KMS-11 (cell line): ENCODE measurements at regions not wholly inside any gene's neighbourhood (a gene's known extent, or its start where the extent isn't known, plus 50 kb on each side); places are given as distances from the start of the nearest gene placed in this dataset.

Experiments used
- H2AFZ ChIP-seq: fragments of 200-600 bp; sonication (generic); 2 replicates; pipeline ENCODE4 v1.6.1; 2016; ENCODE audit warnings: antibody characterized with exemption, mixed run types, low read depth
- H3K27ac ChIP-seq: fragments of 200-600 bp; sonication (generic); 2 replicates; pipeline ENCODE4 v1.6.1; 2016; ENCODE audit warnings: mild to moderate bottlenecking, mixed run types
- H3K27me3 ChIP-seq: fragments of 200-600 bp; sonication (generic); 2 replicates; pipeline ENCODE4 v1.6.1; 2017; ENCODE audit warnings: mild to moderate bottlenecking, low read depth, mixed run types, moderate library complexity; ENCODE audit not compliant: insufficient read depth
- H3K36me3 ChIP-seq: fragments of 200-600 bp; sonication (generic); 2 replicates; pipeline ENCODE4 v1.6.1; 2017; ENCODE audit warnings: mild to moderate bottlenecking, mixed run types; ENCODE audit not compliant: insufficient read depth
- H3K4me1 ChIP-seq: fragments of 200-600 bp; sonication (generic); 2 replicates; pipeline ENCODE4 v1.6.1; 2016; ENCODE audit warnings: mild to moderate bottlenecking, low read depth, mixed run types; ENCODE audit not compliant: poor library complexity, severe bottlenecking
- H3K4me2 ChIP-seq: fragments of 200-600 bp; sonication (generic); 2 replicates; pipeline ENCODE4 v1.7.0; 2016; ENCODE audit warnings: mild to moderate bottlenecking, mixed run types
- H3K4me3 ChIP-seq: fragments of 200-600 bp; sonication (generic); IDR thresholded peaks from 2 replicates; pipeline ENCODE4 v1.6.1; 2017; ENCODE audit warnings: low read depth, low read length, mixed read lengths; ENCODE audit not compliant: insufficient read depth
- H3K79me2 ChIP-seq: fragments of 200-600 bp; sonication (generic); 2 replicates; pipeline ENCODE4 v1.6.1; 2016; ENCODE audit warnings: low read depth, mixed run types; ENCODE audit not compliant: insufficient read depth
- H3K9ac ChIP-seq: fragments of 200-600 bp; sonication (generic); 2 replicates; pipeline ENCODE4 v1.6.1; 2016; ENCODE audit warnings: mild to moderate bottlenecking, mixed run types
- H4K20me1 ChIP-seq: fragments of 200-600 bp; sonication (generic); 2 replicates; pipeline ENCODE4 v1.6.1; 2016; ENCODE audit warnings: mild to moderate bottlenecking, mixed run types; ENCODE audit not compliant: insufficient read depth
- CTCF ChIP-seq: fragments of 200-600 bp; sonication (generic); conservative IDR thresholded peaks from 2 replicates; pipeline ENCODE4 v1.6.1; 2017; ENCODE audit warnings: low read depth, mild to moderate bottlenecking, antibody characterized with exemption, low read length, moderate library complexity, mixed read lengths

- Histone ChIP-seq H3K9ac (no peak overlapping the region; the same call in 1 of the 2 replicates), H3K4me3 (no peak overlapping the region), H3K27me3 (peaks cover 21% of the 10 kb centered on the region), H2AFZ (no peak overlapping the region), H4K20me1 (no peaks in the 10 kb centered on the region), H3K4me2 (peak overlapping the region; percentile 74), H3K79me2 (no peaks in the 10 kb centered on the region), H3K36me3 (no peaks in the 10 kb centered on the region), H3K4me1 (peaks cover 64% of the 10 kb centered on the region), H3K27ac (no peak overlapping the region)
- TF ChIP-seq CTCF = no peak
Measured at GRCh38 chr1:212162635-212163034, 122.6 kb upstream of the PPP2R5A start.

- H3K79me2 ChIP-seq = no peaks in the 10 kb centered on the region
- no peak overlapping the region for H3K4me3 ChIP-seq
- no peak overlapping the region for H3K9ac ChIP-seq
- H3K36me3 ChIP-seq = no peaks in the 10 kb centered on the region
- H2AFZ ChIP-seq = no peak overlapping the region
- no peak overlapping the region for H3K27ac ChIP-seq
- H3K27me3 ChIP-seq = peaks cover 21% of the 10 kb centered on the region
- no peak overlapping the region for H3K4me2 ChIP-seq
- H4K20me1 ChIP-seq = no peaks in the 10 kb centered on the region
- TF ChIP-seq CTCF = no peak
- H3K4me1 ChIP-seq = peaks cover 48% of the 10 kb centered on the region
Measured at GRCh38 chr1:212164095-212164872, 120.9 kb upstream of the PPP2R5A start.

GRCh38 chr1:212166244-212166643 lies 119.0 kb upstream of the PPP2R5A start:
- Histone ChIP-seq H3K9ac (no peak overlapping the region), H3K79me2 (no peaks in the 10 kb centered on the region), H3K4me2 (no peak overlapping the region), H3K27ac (no peak overlapping the region), H3K27me3 (peaks cover 21% of the 10 kb centered on the region), H3K36me3 (no peaks in the 10 kb centered on the region), H3K4me1 (peaks cover 28% of the 10 kb centered on the region), H2AFZ (no peak overlapping the region), H3K4me3 (no peak overlapping the region), H4K20me1 (no peaks in the 10 kb centered on the region)
- no peak for TF ChIP-seq CTCF

- H3K4me3 ChIP-seq = no peak overlapping the region
- peaks cover 21% of the 10 kb centered on the region for H3K27me3 ChIP-seq
- H3K36me3 ChIP-seq = no peaks in the 10 kb centered on the region
- peaks cover 24% of the 10 kb centered on the region for H3K4me1 ChIP-seq
- no peak overlapping the region for H3K4me2 ChIP-seq
- H3K9ac ChIP-seq = no peak overlapping the region
- TF ChIP-seq CTCF = no peak
- no peaks in the 10 kb centered on the region for H3K79me2 ChIP-seq
- no peaks in the 10 kb centered on the region for H4K20me1 ChIP-seq
- H2AFZ ChIP-seq = no peak overlapping the region
- no peak overlapping the region for H3K27ac ChIP-seq
Measured at GRCh38 chr1:212166644-212167043, 118.6 kb upstream of the PPP2R5A start.
